ENCODE measurements at regions not wholly inside any gene's neighbourhood (a gene's known extent, or its start where the extent isn't known, plus 50 kb on each side); places are given as distances from the start of the nearest gene placed in this dataset.

- CTCF ChIA-PET, result no interaction called here
- no peak for DNase-seq
- TF ChIP-seq CTCF (IDR thresholded peaks at IDR 0.05; ENCODE audit: unreplicated experiment), result no peak
- no peak overlapping the region for H3K27ac Mint-ChIP-seq (ENCODE audit: unreplicated experiment)
- no peaks in the 10 kb centered on the region for H3K4me1 Mint-ChIP-seq (ENCODE audit: low read depth, unreplicated experiment)
- H3K4me3 Mint-ChIP-seq (ENCODE audit: low read depth, unreplicated experiment), result no peak overlapping the region
- no TSS peak for BruUV-seq (replicated peaks)
- H3K9me3 Mint-ChIP-seq (ENCODE audit: low read depth, unreplicated experiment), result peaks cover 4% of the 10 kb centered on the region
- intact Hi-C loops (cut with micrococcal nuclease; ENCODE audit: unreplicated experiment), result no loop called here
- no peaks in the 10 kb centered on the region for H3K27me3 Mint-ChIP-seq (ENCODE audit: unreplicated experiment)
- H3K36me3 Mint-ChIP-seq (ENCODE audit: insufficient read depth, unreplicated experiment), result no peaks in the 10 kb centered on the region
Measured at GRCh38 chr11:37040921-37041320, 442.9 kb upstream of the RAG2 start.

DNA sequence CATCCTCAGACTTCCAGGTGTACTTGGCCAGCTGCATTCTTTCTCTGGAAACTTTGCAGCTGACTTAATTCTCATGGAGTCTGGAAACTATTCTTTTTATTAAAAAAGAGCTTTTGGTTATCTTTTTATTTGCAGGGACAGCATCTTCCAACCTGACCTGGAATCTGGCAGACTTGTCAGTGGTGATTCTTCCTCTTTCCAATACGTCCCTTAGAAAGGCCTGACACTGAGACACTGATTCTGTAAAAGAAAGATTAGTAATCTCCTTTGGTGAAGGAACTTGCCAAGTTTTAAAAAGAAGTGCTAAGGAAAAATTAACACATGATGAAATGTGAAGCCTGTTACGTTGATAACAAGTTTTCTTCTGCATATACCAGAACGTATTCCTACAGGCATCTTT, 440.9 kb upstream of the RAG2 start:
- no peaks in the 10 kb centered on the region for H3K27me3 Mint-ChIP-seq (ENCODE audit: unreplicated experiment)

DNA sequence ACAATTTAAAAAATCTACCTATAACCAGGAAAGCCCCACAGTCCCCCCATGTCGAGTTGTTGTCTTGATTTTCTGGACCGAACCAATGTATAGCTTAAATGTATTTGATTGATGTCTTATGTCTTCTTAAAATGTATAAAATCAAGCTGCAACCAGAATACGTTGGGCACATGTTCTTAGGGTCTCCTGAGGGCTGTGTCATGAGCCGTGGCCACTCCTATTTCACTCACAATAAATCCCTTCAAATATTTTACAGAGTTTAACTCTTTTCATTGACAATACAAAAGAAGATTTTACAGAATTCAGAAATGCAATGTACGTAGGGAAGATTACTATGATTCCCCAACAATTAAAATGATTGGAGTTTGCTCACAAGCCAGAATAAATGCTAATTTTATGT, 428.7 kb upstream of the RAG2 start:
- H3K4me1 Mint-ChIP-seq (ENCODE audit: low read depth, unreplicated experiment), result no peaks in the 10 kb centered on the region
- BruUV-seq (replicated peaks), result no TSS peak
- intact Hi-C loops (cut with micrococcal nuclease; ENCODE audit: unreplicated experiment), result no loop called here

More for the DNA sequence above, 440.9 kb upstream of the RAG2 start:
- Mint-ChIP-seq H3K36me3 (ENCODE audit: insufficient read depth, unreplicated experiment) (no peaks in the 10 kb centered on the region), H3K9me3 (ENCODE audit: low read depth, unreplicated experiment) (peaks cover 4% of the 10 kb centered on the region), H3K27ac (ENCODE audit: unreplicated experiment) (no peak overlapping the region), H3K4me3 (ENCODE audit: low read depth, unreplicated experiment) (no peak overlapping the region), H3K4me1 (ENCODE audit: low read depth, unreplicated experiment) (no peaks in the 10 kb centered on the region)
- intact Hi-C loops (cut with micrococcal nuclease; ENCODE audit: unreplicated experiment), result no loop called here
- CTCF ChIA-PET, result no interaction called here
- TF ChIP-seq CTCF (IDR thresholded peaks at IDR 0.05; ENCODE audit: unreplicated experiment), result no peak
- BruUV-seq (replicated peaks), result no TSS peak
- no peak for DNase-seq

GRCh38 chr11:37026326-37026725, 428.3 kb upstream of the RAG2 start:
- Mint-ChIP-seq H3K27me3 (ENCODE audit: unreplicated experiment) (peaks cover 14% of the 10 kb centered on the region), H3K27ac (ENCODE audit: unreplicated experiment) (no peak overlapping the region), H3K4me3 (ENCODE audit: low read depth, unreplicated experiment) (no peak overlapping the region), H3K9me3 (ENCODE audit: low read depth, unreplicated experiment) (no peaks in the 10 kb centered on the region), H3K36me3 (ENCODE audit: insufficient read depth, unreplicated experiment) (no peaks in the 10 kb centered on the region), H3K4me1 (ENCODE audit: low read depth, unreplicated experiment) (no peaks in the 10 kb centered on the region)
- DNase-seq, result no peak
- CTCF ChIA-PET, result interaction anchor here (0.6 kb wide), 1 partner anchor 178 kb away, joined by 4 read pairs; no protein-coding TSS in a partner anchor
- TF ChIP-seq CTCF (IDR thresholded peaks at IDR 0.05; ENCODE audit: unreplicated experiment), result no peak
- intact Hi-C loops (cut with micrococcal nuclease; ENCODE audit: unreplicated experiment), result no loop called here
- no TSS peak for BruUV-seq (replicated peaks)

More for the DNA sequence above, 428.7 kb upstream of the RAG2 start:
- DNase-seq, result no peak
- H3K27ac Mint-ChIP-seq (ENCODE audit: unreplicated experiment), result no peak overlapping the region
- H3K36me3 Mint-ChIP-seq (ENCODE audit: insufficient read depth, unreplicated experiment), result no peaks in the 10 kb centered on the region
- CTCF ChIA-PET, result interaction anchor here (0.6 kb wide), 2 partner anchors 61 to 178 kb away, joined by 3 to 4 read pairs; no protein-coding TSS in a partner anchor
- peaks cover 2% of the 10 kb centered on the region for H3K9me3 Mint-ChIP-seq (ENCODE audit: low read depth, unreplicated experiment)
- H3K4me3 Mint-ChIP-seq (ENCODE audit: low read depth, unreplicated experiment), result no peak overlapping the region
- H3K27me3 Mint-ChIP-seq (ENCODE audit: unreplicated experiment), result peaks cover 14% of the 10 kb centered on the region
- TF ChIP-seq CTCF (IDR thresholded peaks at IDR 0.05; ENCODE audit: unreplicated experiment), result no peak

Data from Calu3 (cell line).